PC-9 (cell line): ENCODE measurements at regions not wholly inside any gene's neighbourhood (a gene's known extent, or its start where the extent isn't known, plus 50 kb on each side); places are given as distances from the start of the nearest gene placed in this dataset.

Source experiments
- BruUV-seq: library from RNA; stranded (reverse); fragments of 400-500 nt; replicated peaks from 2 replicates; lab custom pipeline; 2021; lab: Mats Ljungman, UMichigan
- CTCF ChIA-PET: fragments of 300-600 bp; sonication (Branson Sonifier 250); formaldehyde crosslinking; loops from one replicate; lab custom pipeline; 2022; ENCODE audit warnings: antibody characterized with exemption; lab: Charles Lee
- POLR2A ChIA-PET: fragments of 300-600 bp; sonication (Branson Sonifier 250); formaldehyde crosslinking; loops from one replicate; lab custom pipeline; 2022; ENCODE audit warnings: antibody characterized with exemption; ENCODE audit not compliant: unreplicated experiment; lab: Charles Lee
- DNase-seq, 2 experiments: peaks; one replicate each; pipeline versions ENCODE4 v3.0.0 to v3.0.0-alpha.2; 2015 to 2022; ENCODE audit warnings: mixed read lengths in 1 of 2
- H2AFZ ChIP-seq: fragments of 200-600 bp; sonication (generic); 2 replicates; pipeline ENCODE4 v1.8.1; 2017; ENCODE audit warnings: antibody characterized with exemption
- H3F3A ChIP-seq: fragments of 200-600 bp; sonication (generic); 2 replicates; pipeline ENCODE4 v1.8.1; 2017; ENCODE audit warnings: antibody characterized with exemption, mild to moderate bottlenecking, low read depth; ENCODE audit not compliant: insufficient read depth
- H3K27ac ChIP-seq: fragments of 200-600 bp; sonication (generic); 2 replicates; pipeline ENCODE4 v1.6.1; 2016; ENCODE audit warnings: mixed run types
- H3K27me3 ChIP-seq: fragments of 200-600 bp; sonication (generic); 2 replicates; pipeline ENCODE4 v1.6.1; 2016; ENCODE audit warnings: low read depth, mixed run types; ENCODE audit not compliant: insufficient read depth
- H3K36me3 ChIP-seq: fragments of 200-600 bp; sonication (generic); 2 replicates; pipeline ENCODE4 v1.6.1; 2016; ENCODE audit warnings: low read depth, mixed run types
- H3K4me1 ChIP-seq: fragments of 200-600 bp; sonication (generic); replicated peaks from 2 replicates; pipeline ENCODE4 v1.6.1; 2016; ENCODE audit warnings: mixed run types; ENCODE audit not compliant: insufficient read depth
- H3K4me2 ChIP-seq: fragments of 200-600 bp; sonication (generic); 2 replicates; pipeline ENCODE4 v1.6.1; 2017; ENCODE audit warnings: mixed run types
- H3K4me3 ChIP-seq: fragments of 200-600 bp; sonication (generic); 2 replicates; pipeline ENCODE4 v1.6.1; 2016; ENCODE audit warnings: mixed run types
- H3K79me2 ChIP-seq: fragments of 200-600 bp; sonication (generic); 2 replicates; pipeline ENCODE4 v1.6.1; 2017; ENCODE audit warnings: low read depth, mixed run types
- H3K9me2 ChIP-seq: fragments of 200-600 bp; sonication (generic); 2 replicates; pipeline ENCODE4 v1.8.1; 2017; ENCODE audit warnings: mild to moderate bottlenecking; ENCODE audit not compliant: insufficient read depth
- H3K9me3 ChIP-seq: fragments of 200-600 bp; sonication (generic); 2 replicates; pipeline ENCODE4 v1.8.1; 2016; ENCODE audit warnings: low read depth; ENCODE audit not compliant: insufficient read depth
- H4K20me1 ChIP-seq: fragments of 200-600 bp; sonication (generic); 2 replicates; pipeline ENCODE4 v1.8.1; 2017; ENCODE audit not compliant: insufficient read depth
- CTCF ChIP-seq: fragments of 200-600 bp; sonication (generic); conservative IDR thresholded peaks from 2 replicates; pipeline ENCODE4 v1.6.1; 2017; ENCODE audit warnings: mixed run types, antibody characterized with exemption, mild to moderate bottlenecking, moderate library complexity
- EZH2 ChIP-seq: fragments of 200-600 bp; sonication (generic); IDR thresholded peaks from 2 replicates; pipeline ENCODE4 v1.8.0; 2017; ENCODE audit warnings: antibody characterized with exemption, low read depth
- intact Hi-C: fragments of 100-400 bp; cut with micrococcal nuclease; formaldehyde crosslinking; loops from one replicate; pipeline ENCODE4 v1.10.0; 2022; ENCODE audit not compliant: unreplicated experiment

GRCh38 chr3:165619069-165619468 is 218.2 kb downstream of the BCHE start:
- H3K4me2 ChIP-seq: no peak overlapping the region
- H3K9me3 ChIP-seq: no peaks in the 10 kb centered on the region
- POLR2A ChIA-PET: no interaction called here
- H3F3A ChIP-seq: no peaks in the 10 kb centered on the region
- H2AFZ ChIP-seq: no peak overlapping the region
- H3K79me2 ChIP-seq: no peaks in the 10 kb centered on the region
- no peak for DNase-seq
- no peak for TF ChIP-seq EZH2
- no peak for TF ChIP-seq CTCF
- H3K4me3 ChIP-seq: no peak overlapping the region
- H3K9me2 ChIP-seq: no peaks in the 10 kb centered on the region
- H3K27me3 ChIP-seq: no peaks in the 10 kb centered on the region
- intact Hi-C loops: no loop called here
- CTCF ChIA-PET: no interaction called here
- no peaks in the 10 kb centered on the region for H3K4me1 ChIP-seq
- BruUV-seq: no TSS peak
- no peaks in the 10 kb centered on the region for H3K36me3 ChIP-seq
- no peaks in the 10 kb centered on the region for H4K20me1 ChIP-seq
- H3K27ac ChIP-seq: no peak overlapping the region

GRCh38 chr3:165617134-165617533 is 220.1 kb downstream of the BCHE start:
- Histone ChIP-seq H3K27me3 (no peaks in the 10 kb centered on the region), H3K9me3 (no peaks in the 10 kb centered on the region), H3K79me2 (no peaks in the 10 kb centered on the region), H4K20me1 (no peaks in the 10 kb centered on the region), H3K27ac (no peak overlapping the region), H3K4me2 (no peak overlapping the region), H2AFZ (no peak overlapping the region), H3K4me1 (no peaks in the 10 kb centered on the region), H3K4me3 (no peak overlapping the region), H3K36me3 (no peaks in the 10 kb centered on the region), H3F3A (no peaks in the 10 kb centered on the region), H3K9me2 (no peaks in the 10 kb centered on the region)
- DNase-seq: no peak
- TF ChIP-seq EZH2 (no peak), CTCF (no peak)
- POLR2A ChIA-PET: no interaction called here
- CTCF ChIA-PET: no interaction called here
- no TSS peak for BruUV-seq
- intact Hi-C loops: no loop called here

GRCh38 chr3:165614337-165614736 is 222.9 kb downstream of the BCHE start:
- no peak overlapping the region for H3K27ac ChIP-seq
- no peaks in the 10 kb centered on the region for H3K36me3 ChIP-seq
- H2AFZ ChIP-seq: no peak overlapping the region
- no peaks in the 10 kb centered on the region for H3K27me3 ChIP-seq
- H3K4me3 ChIP-seq: no peak overlapping the region
- DNase-seq: no peak
- no peaks in the 10 kb centered on the region for H3K4me1 ChIP-seq
- no TSS peak for BruUV-seq
- no peaks in the 10 kb centered on the region for H3F3A ChIP-seq
- no peaks in the 10 kb centered on the region for H4K20me1 ChIP-seq
- intact Hi-C loops: no loop called here
- no peak overlapping the region for H3K4me2 ChIP-seq
- TF ChIP-seq CTCF (no peak), EZH2 (no peak)
- no peaks in the 10 kb centered on the region for H3K9me3 ChIP-seq
- no peaks in the 10 kb centered on the region for H3K79me2 ChIP-seq
- CTCF ChIA-PET: no interaction called here
- POLR2A ChIA-PET: no interaction called here
- no peaks in the 10 kb centered on the region for H3K9me2 ChIP-seq
